ENCODE measurements at regions not wholly inside any gene's neighbourhood (a gene's known extent, or its start where the extent isn't known, plus 50 kb on each side); places are given as distances from the start of the nearest gene placed in this dataset.

- Histone ChIP-seq H3K27ac (no peak overlapping the region), H3F3A (ENCODE audit: low read depth) (no peaks in the 10 kb centered on the region), H3K27me3 (no peaks in the 10 kb centered on the region), H3K79me2 (ENCODE audit: low read depth) (no peaks in the 10 kb centered on the region), H4K20me1 (ENCODE audit: low read depth) (no peaks in the 10 kb centered on the region), H3K9ac (no peak overlapping the region), H3K4me1 (no peaks in the 10 kb centered on the region), H3K4me3 (no peak overlapping the region), H3K4me2 (no peak overlapping the region), H3K36me3 (no peaks in the 10 kb centered on the region), H2AFZ (replicated peaks) (peak overlapping the region; percentile 50), H3K9me3 (ENCODE audit: low read depth) (no peaks in the 10 kb centered on the region)
- Mint-ChIP-seq H3K36me3 (peaks cover 2% of the 10 kb centered on the region), H3K9me3 (peaks cover 2% of the 10 kb centered on the region), H3K4me1 (peaks cover 4% of the 10 kb centered on the region), H3K4me3 (no peak overlapping the region), H3K27me3 (ENCODE audit: insufficient read depth, low read depth) (no peaks in the 10 kb centered on the region), H3K27ac (no peak overlapping the region)
- TF ChIP-seq CTCF (IDR thresholded peaks at IDR 0.05) = no peak
- TF ChIP-seq EZH2phosphoT487 (IDR thresholded peaks at IDR 0.05) = no peak
- TF ChIP-seq EZH2 (IDR thresholded peaks at IDR 0.05) = no peak
- DNase-seq (ENCODE audit: low spot score) = no peak
Observed at GRCh38 chr17:54177606-54178308, 355.0 kb downstream of the KIF2B start.

- TF ChIP-seq EZH2phosphoT487 (IDR thresholded peaks at IDR 0.05) (no peak), CTCF (IDR thresholded peaks at IDR 0.05) (no peak), EZH2 (IDR thresholded peaks at IDR 0.05) (no peak)
- Histone ChIP-seq H3K9ac (no peak overlapping the region), H4K20me1 (ENCODE audit: low read depth) (no peaks in the 10 kb centered on the region), H3K36me3 (no peaks in the 10 kb centered on the region), H2AFZ (replicated peaks) (peak overlapping the region; percentile 28), H3K9me3 (ENCODE audit: low read depth) (no peaks in the 10 kb centered on the region), H3K4me1 (no peaks in the 10 kb centered on the region), H3F3A (ENCODE audit: low read depth) (no peaks in the 10 kb centered on the region), H3K27ac (no peak overlapping the region), H3K27me3 (no peaks in the 10 kb centered on the region), H3K4me2 (no peak overlapping the region), H3K4me3 (no peak overlapping the region), H3K79me2 (ENCODE audit: low read depth) (no peaks in the 10 kb centered on the region)
- H3K4me3 Mint-ChIP-seq = no peak overlapping the region
- H3K27me3 Mint-ChIP-seq (ENCODE audit: insufficient read depth, low read depth) = no peaks in the 10 kb centered on the region
- H3K9me3 Mint-ChIP-seq = peaks cover 2% of the 10 kb centered on the region
- H3K27ac Mint-ChIP-seq = no peak overlapping the region
- H3K36me3 Mint-ChIP-seq = peaks cover 2% of the 10 kb centered on the region
- H3K4me1 Mint-ChIP-seq = peaks cover 4% of the 10 kb centered on the region
- no peak for DNase-seq (ENCODE audit: low spot score)
Observed at GRCh38 chr17:54180950-54181349, 358.2 kb downstream of the KIF2B start.

- Mint-ChIP-seq H3K27ac (no peak overlapping the region), H3K27me3 (ENCODE audit: insufficient read depth, low read depth) (peaks cover 3% of the 10 kb centered on the region), H3K4me1 (no peaks in the 10 kb centered on the region), H3K4me3 (no peak overlapping the region), H3K36me3 (no peaks in the 10 kb centered on the region), H3K9me3 (no peaks in the 10 kb centered on the region)
- TF ChIP-seq EZH2 (IDR thresholded peaks at IDR 0.05) (no peak), CTCF (IDR thresholded peaks at IDR 0.05) (no peak), EZH2phosphoT487 (IDR thresholded peaks at IDR 0.05) (no peak)
- no peaks in the 10 kb centered on the region for H3K79me2 ChIP-seq (ENCODE audit: low read depth)
- no peak overlapping the region for H3K4me3 ChIP-seq
- H3K27ac ChIP-seq = no peak overlapping the region
- no peak overlapping the region for H2AFZ ChIP-seq (replicated peaks)
- no peaks in the 10 kb centered on the region for H3K4me1 ChIP-seq
- H3K4me2 ChIP-seq = no peak overlapping the region
- DNase-seq (ENCODE audit: low spot score) = no peak
- no peaks in the 10 kb centered on the region for H3F3A ChIP-seq (ENCODE audit: low read depth)
- no peaks in the 10 kb centered on the region for H3K36me3 ChIP-seq
- no peaks in the 10 kb centered on the region for H3K9me3 ChIP-seq (ENCODE audit: low read depth)
- H4K20me1 ChIP-seq (ENCODE audit: low read depth) = no peaks in the 10 kb centered on the region
- H3K9ac ChIP-seq = no peak overlapping the region
- no peaks in the 10 kb centered on the region for H3K27me3 ChIP-seq
Observed at GRCh38 chr17:54191261-54191660, 368.5 kb downstream of the KIF2B start.

Measured in neural progenitor cell (in vitro differentiated cells).